ENCODE measurements at regions not wholly inside any gene's neighbourhood (a gene's known extent, or its start where the extent isn't known, plus 50 kb on each side); places are given as distances from the start of the nearest gene placed in this dataset.
"Not testable (repeated sequence)": the region's sequence is repeated elsewhere in the genome, so short reads cannot be mapped to it uniquely, and the experiment has no call there.

DNA sequence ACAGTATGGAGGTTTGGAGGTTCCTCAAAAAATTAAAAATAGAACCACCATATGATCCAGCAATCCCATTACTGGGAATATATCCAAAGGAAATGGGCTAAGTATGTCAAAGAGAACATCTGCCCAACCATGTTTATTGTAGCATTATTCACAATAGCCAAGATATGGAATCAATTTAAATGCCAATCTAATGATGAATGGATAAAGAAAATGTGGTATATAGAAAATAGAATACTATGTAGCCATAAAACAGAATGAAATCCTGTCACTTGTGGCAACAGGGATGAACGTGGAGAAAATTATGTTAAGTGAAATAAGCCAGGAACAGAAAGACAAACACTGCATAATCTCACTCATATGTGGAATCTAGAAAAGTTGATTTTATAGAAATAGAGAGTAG, 201.7 kb upstream of the AJAP1 start:
- no peak for DNase-seq

DNA sequence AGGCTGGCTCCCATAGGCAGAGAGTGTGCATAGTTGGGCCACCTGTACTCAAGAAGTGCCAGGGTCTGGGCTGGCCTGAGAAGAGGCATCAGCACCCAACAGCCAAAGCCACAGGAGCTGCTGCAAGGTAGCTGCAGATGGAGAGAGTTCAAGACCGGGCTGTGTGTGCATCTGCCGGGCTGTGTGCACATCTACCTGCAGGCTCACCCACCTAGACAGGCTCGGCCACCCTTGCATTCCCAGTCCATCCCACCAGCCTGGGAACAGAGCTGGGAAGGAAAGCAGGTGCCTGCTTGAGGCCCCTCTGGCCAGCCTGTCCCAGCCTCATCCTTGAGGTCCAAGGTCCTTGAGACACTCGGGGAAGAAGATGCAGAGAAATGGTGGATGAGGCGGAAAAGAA, 194.4 kb upstream of the AJAP1 start:
- no peak for DNase-seq

- no peak for DNase-seq
These were observed 193.8 kb upstream of the AJAP1 start for GRCh38 chr1:4460651-4461050.

- DNase-seq, result no peak
These were observed 192.6 kb upstream of the AJAP1 start for GRCh38 chr1:4461726-4462290.

DNA sequence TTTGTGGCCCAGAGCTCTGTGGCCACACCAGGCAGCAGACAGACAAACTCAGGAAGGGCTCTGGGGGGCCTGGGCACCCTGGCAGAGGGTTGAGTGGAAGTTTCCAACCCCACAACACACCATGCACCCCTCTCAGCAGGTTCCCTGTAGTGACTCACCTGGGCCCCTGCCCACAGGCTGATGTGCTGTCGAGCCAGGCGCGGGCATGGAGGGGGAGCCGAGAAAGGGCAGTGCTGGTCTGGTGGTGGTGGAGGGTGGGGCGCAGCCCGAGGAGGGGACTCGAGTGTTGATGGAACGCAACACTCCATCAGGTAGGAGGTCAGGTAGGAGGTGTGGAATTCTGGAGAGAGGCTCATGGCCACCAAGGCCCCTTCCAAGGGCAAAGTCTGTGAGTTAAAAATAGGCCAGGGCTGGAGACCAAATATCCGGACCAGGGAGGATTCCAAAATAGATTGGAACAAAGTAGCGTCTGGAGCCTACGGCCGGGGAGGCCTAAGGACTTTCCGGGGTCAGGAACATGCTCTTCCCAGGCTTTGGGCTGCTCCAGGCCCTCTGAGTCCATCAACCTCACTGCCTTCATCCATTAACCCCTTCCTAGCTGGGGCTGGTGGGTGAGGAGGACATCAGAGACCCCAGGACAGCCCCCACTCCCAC, 191.5 kb upstream of the AJAP1 start:
- DNase-seq, result no peak

DNA sequence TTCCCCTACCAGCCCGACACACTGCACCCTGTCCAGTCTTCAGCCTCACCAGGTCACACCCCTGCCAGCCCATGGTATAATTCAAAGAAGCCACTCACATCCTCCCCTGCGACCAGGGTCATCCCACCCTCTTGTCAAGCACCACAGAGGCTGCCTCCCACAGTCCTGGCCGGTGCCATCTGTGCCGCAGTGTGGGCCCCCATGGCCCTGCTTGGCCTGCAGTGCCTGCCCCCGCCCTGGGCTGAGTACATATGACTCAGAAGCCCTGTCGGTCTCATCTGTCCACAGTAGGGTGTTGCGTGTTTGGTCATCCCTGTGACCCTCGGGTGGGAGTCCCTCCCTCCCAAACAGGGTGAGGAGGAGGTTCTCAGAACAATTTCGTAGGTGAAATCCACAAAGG, 190.8 kb upstream of the AJAP1 start:
- no peak for DNase-seq

DNA sequence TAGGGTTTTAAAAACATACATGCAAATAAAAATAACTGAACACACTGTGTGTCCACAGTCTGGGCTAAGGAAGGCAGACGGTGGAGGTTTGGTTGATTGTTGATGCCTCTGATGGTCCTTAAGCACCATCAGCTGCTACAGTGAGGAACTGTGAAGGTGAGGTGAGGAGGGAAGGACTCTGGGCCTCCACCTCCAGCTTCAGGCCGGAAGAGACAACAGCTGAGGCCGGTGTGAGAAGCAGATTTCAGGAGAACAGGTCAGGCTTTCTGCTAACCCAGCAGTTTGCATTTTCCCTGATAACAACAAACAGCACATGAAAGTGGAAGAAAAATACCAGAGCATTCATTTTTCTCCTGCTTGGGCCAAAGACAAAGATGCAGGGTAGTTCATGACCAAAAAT, 189.9 kb upstream of the AJAP1 start:
- DNase-seq, result no peak

- no peak for DNase-seq
These were observed 187.2 kb upstream of the AJAP1 start for GRCh38 chr1:4467241-4467640.

DNA sequence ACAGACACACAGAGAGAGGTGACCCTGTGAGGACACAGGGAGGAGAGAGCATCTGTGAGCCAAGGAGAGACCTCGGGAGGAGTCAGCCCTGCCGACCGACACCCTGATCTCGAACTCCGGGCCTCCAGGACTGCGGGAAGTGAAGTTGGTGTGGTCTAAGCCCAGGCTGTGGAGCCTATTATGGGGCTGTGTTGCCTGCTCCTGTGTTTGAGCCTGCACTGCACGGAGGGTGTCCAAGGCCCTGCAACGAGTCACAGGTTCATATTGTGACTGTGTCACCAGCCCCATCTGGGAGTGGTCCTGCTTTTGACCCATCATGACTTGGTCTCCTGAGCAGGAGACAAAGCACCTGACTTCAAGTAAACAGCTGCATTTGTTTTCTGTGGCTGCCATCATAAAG, 186.0 kb upstream of the AJAP1 start:
- DNase-seq, result no peak

- DNase-seq, result no peak
These were observed 185.4 kb upstream of the AJAP1 start for GRCh38 chr1:4468804-4469514.

DNA sequence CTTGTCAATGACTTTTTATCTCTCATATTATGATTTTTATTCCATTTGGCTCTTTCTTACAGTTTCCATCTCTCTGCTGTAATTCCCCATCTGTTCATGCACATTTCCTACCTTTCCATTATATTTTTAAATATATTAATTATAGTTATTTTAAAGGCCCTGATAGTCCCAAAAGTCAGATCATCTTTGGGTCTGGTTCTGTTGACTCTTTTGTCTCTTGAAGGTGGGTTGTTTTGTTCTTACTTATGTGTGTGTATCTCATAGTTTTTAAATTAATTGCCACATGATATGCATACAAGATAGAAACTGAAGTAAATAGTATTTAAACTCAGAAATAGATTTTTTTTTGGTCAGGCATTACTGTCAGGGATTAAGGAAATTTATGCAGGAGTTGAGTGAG, 178.0 kb upstream of the AJAP1 start:
- no peak for DNase-seq

DNA sequence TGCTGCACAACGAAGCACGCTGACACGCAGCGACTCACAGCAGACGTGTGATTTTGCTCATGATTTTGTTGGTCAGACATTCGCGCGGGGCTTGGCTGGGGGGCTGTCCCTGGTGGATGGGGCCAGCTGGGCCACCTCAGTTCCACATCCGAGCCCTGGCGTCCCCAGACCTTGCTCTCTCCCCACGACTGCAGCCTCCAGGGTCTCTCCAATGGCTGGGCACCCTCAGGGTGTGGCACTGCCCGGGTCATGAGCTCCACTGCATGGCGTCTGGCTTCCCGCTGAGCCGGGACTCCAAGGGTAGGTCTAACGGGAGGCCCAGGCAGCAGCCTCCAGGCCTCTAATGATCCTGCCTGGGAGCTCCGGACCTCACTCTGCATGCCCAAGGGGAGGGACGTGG, 173.0 kb upstream of the AJAP1 start:
- DNase-seq, result no peak

- DNase-seq, result no peak
These were observed 171.9 kb upstream of the AJAP1 start for GRCh38 chr1:4482526-4482925.

GRCh38 chr1:4483021-4483625, 171.3 kb upstream of the AJAP1 start:
- DNase-seq, result no peak

GRCh38 chr1:4485398-4485797, 169.0 kb upstream of the AJAP1 start:
- no peak for DNase-seq

GRCh38 chr1:4485878-4486277, 168.5 kb upstream of the AJAP1 start:
- DNase-seq, result no peak

DNA sequence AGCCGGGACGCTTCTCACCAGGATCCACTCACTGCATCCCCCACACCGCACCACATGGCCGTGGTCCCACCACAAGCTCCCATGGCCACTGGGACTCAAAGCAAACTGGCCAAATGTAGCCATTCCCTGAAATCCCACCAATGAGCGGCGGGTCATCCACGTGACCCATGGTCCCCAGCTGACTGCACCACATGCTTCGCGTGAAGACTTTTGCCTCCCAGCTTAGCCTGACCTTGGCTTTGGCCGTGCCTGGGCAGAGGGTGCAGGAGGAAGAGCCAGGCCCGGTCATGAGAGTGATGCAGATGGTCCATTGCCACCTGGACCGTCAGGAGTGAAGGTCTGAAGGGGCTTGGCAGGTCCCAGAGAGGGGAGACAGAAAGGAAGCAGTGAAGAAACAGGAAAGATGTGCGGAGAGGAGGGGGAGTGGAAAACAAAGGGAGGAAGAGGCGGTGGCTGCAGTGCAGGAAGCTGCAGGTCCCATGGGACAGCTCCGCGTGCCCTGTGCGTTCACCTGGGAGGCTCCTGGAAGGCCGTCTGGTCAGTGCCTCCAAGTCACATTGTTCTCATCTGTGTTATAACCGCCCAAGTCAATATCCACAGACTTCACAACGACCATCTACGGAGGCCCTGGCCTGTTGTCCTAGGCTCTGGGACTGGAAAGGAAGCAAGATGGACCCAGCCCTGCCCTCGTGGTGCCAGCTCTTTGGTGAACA, 167.8 kb upstream of the AJAP1 start:
- DNase-seq, result no peak

GRCh38 chr1:4488018-4488417, 166.4 kb upstream of the AJAP1 start:
- no peak for DNase-seq

DNA sequence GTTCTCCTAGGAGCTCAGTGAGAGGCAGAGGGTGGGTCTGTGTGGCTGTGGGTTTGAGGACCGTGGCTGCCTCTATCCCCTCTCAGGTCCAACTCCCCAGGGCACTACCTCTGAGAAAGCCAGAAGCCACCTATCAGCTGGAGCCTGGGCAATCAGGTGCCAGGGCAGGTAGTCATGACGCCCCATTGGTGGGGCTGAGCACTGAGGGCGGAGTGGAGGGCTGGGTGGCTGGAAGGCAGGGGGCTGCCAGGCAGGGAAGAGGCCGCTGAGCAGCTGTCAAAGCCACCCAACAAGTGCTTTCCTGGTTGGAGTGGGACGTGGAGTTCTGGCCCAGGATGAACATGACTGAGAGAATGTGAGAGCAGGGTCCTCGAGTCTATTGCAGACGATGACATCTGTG, 164.9 kb upstream of the AJAP1 start:
- DNase-seq, result no peak

DNA sequence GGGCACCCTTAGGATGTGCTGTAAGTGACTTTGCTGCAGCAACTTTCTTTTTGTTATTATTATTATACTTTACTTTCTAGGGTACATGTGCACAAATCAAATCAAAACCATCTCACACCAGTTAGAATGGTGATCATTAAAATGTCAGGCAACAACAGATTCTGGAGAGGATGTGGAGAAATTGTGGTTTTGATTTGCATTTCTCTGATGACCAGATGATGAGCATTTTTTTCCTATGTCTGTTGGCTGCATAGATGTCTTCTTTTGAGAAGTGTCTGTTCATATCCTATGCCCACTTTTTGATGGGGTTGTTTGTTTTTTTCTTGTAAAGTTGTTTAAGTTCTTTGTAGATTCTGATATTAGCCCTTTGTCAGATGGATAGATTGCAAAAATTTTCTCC, 164.4 kb upstream of the AJAP1 start:
- not testable (repeated sequence) for DNase-seq

DNA sequence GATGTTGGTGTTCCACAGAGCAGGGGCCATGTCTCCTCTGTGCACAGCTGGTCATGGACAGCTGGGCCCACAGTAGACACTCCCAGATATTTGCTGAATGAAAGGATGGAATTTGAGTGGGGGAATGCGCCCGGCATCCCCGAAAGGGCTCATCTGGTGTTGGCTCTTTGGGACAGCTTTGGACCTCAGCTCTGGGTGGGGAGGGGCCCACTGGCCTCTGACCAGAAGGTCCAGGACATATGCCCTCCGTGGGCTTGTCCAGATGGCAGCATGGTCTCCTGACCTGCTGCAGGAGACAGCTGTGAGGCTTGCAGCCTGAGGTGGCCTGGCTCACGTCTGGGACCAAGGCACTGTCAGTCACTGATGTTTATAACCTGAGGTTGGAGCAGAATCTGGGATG, 160.4 kb upstream of the AJAP1 start:
- DNase-seq, result no peak

DNA sequence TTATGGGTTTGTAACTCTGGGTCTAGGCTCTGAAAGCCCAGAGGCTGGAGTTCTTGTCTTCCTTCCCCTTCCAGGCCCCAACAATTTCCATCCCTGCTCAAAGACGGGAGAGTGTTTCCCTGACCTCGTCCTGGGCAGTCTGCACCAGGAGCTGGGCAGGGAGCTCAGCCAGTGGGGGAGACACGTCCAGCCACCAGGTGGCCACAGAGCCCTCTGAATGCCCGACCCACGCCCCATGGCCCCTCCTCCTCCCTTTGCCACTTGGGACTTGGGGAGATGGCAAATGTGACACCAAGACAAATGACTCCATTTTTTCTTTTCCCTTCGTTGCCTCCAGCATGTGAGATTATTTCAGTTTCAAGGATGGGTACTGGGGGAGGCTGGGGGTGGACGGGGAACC, 159.9 kb upstream of the AJAP1 start:
- no peak for DNase-seq

GRCh38 chr1:4495809-4496208, 158.6 kb upstream of the AJAP1 start:
- DNase-seq, result no peak

DNA sequence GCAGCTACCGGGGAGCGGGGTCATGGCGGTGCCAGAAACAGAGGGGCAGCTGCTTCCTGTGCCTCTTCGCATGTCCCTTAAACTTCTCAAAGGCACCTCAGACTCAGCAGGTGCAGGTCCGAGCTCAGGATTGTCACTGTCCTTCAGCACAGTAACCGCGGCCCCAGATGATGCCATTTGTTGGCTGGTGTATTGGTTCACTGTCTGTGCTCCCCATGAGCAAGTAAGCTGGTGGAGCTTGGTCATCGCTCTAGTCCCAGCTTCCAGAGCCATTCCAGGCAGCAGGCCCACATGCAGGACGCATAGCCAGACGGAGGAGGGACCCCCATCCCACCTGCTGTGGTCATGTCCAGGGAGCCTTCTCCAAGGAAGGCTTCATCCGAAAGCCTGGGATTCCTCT, 154.0 kb upstream of the AJAP1 start:
- DNase-seq, result no peak

All from CD4-positive, alpha-beta T cell treated with Interleukin-17A for 1 hour (primary cell).